GM12878 (cell line): ENCODE measurements at regions not wholly inside any gene's neighbourhood (a gene's known extent, or its start where the extent isn't known, plus 50 kb on each side); places are given as distances from the start of the nearest gene placed in this dataset.

Source experiments
- CBX5 ChIP-seq: sonication (generic); IDR thresholded peaks from 2 replicates; pipeline ENCODE4 v1.6.1; 2016; ENCODE audit warnings: low read depth, moderate library complexity, mild to moderate bottlenecking, inconsistent platforms
- CHD1 ChIP-seq: IDR thresholded peaks from 2 replicates; pipeline ENCODE4 v1.6.1; 2012; ENCODE audit warnings: low read depth, low read length, improper control_type of control experiment
- EP300 ChIP-seq, 2 experiments: fragments of 150-350 bp in 1 of 2; IDR thresholded peaks; 2 replicates each; pipeline ENCODE4 v1.6.1; 2011 to 2012; ENCODE audit warnings: low read depth in 2 of 2, low read length in 2 of 2, borderline replicate concordance in 1 of 2, improper control_type of control experiment in 1 of 2, inconsistent platforms in 1 of 2; ENCODE audit not compliant: control insufficient read depth in 1 of 2
- FOXK2 ChIP-seq: fragments of 450-650 bp; IDR thresholded peaks from 2 replicates; pipeline ENCODE4 v1.6.1; 2017; ENCODE audit warnings: mild to moderate bottlenecking, moderate library complexity
- NFIC ChIP-seq: IDR thresholded peaks from 2 replicates; pipeline ENCODE4 v1.6.1; 2012; ENCODE audit warnings: low read depth, mild to moderate bottlenecking, inconsistent platforms, low read length, moderate library complexity
- POLR2A ChIP-seq: IDR thresholded peaks from 2 replicates; pipeline ENCODE4 v1.6.1; 2011; ENCODE audit warnings: low read depth, mild to moderate bottlenecking, low read length
- SRF ChIP-seq, 2 experiments: IDR thresholded peaks; 2 replicates each; pipeline ENCODE4 v1.6.1; 2011; ENCODE audit warnings: low read depth in 2 of 2, low read length in 2 of 2, mild to moderate bottlenecking in 1 of 2, moderate library complexity in 1 of 2
- TBL1XR1 ChIP-seq: IDR thresholded peaks from 2 replicates; pipeline ENCODE4 v1.6.1; 2012; ENCODE audit warnings: low read depth, low read length, improper control_type of control experiment
- YBX1 ChIP-seq: fragments of 450-650 bp; IDR thresholded peaks from 2 replicates; pipeline ENCODE4 v1.6.1; 2016; ENCODE audit warnings: antibody characterized with exemption
- TF ChIP-seq, protein P1 (sequence below), 3 experiments: IDR thresholded peaks in 2 of 3; conservative IDR thresholded peaks in 1 of 3; 2 replicates each; pipeline ENCODE4 v1.5.1; 2011; ENCODE audit warnings: low read depth in 3 of 3, low read length in 3 of 3, mild to moderate bottlenecking in 3 of 3, control low read depth in 2 of 3, moderate library complexity in 2 of 3, inconsistent platforms in 1 of 3, mixed read lengths in 1 of 3; ENCODE audit not compliant: control insufficient read depth in 2 of 3, insufficient read depth in 1 of 3; ENCODE audit errors: extremely low read depth in 1 of 3

DNA sequence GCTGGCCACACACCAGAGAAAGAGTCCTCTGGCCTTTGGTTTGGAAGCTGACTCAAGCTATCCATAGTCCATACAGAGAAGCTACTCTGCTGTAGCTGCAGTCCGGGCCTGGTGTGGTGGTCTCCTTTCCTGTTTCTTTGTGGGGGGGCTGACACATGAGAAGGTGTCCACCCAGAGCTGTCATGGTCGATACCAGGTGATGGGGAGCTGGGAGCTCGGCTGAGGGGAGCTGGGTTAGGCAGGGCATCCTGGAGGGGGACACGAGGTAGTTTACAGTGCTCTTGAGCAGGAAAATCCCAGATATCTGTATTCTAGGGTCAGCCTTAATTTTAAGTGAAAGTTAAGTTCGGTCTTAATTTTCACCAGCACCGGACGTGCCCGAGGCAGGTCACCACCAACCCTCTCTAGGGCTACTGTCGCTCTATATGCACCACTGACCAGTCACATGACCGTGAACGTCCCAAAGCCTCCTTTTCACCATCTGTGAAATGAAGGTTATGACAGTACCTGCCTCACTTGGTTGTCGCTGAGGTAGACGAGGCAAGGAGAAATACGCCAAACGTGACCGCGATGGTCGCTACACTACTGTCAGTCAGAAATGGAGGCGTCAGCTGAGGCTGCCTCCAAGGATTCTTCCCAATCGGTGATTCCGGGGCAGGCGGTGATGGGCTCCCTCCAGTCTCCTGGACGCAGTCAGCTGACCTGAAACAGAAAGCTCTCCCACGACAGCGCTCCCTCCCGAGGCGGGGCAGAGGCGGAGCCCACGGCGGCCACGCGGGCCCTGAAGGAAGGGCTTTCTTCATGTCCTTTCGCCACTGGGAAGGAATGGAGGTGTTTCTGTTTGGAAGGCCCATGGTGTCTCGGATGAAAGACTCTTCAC is 69.4 kb upstream of the SHH start:
- TF ChIP-seq CBX5: no peak
- TF ChIP-seq, protein P1, sequence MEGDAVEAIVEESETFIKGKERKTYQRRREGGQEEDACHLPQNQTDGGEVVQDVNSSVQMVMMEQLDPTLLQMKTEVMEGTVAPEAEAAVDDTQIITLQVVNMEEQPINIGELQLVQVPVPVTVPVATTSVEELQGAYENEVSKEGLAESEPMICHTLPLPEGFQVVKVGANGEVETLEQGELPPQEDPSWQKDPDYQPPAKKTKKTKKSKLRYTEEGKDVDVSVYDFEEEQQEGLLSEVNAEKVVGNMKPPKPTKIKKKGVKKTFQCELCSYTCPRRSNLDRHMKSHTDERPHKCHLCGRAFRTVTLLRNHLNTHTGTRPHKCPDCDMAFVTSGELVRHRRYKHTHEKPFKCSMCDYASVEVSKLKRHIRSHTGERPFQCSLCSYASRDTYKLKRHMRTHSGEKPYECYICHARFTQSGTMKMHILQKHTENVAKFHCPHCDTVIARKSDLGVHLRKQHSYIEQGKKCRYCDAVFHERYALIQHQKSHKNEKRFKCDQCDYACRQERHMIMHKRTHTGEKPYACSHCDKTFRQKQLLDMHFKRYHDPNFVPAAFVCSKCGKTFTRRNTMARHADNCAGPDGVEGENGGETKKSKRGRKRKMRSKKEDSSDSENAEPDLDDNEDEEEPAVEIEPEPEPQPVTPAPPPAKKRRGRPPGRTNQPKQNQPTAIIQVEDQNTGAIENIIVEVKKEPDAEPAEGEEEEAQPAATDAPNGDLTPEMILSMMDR (IDR thresholded peaks at IDR 0.05 in 2 of 3, conservative IDR thresholded peaks at IDR 0.05 in 1 of 3; ENCODE audit: control insufficient read depth in 2 of 3, extremely low read depth in 1 of 3, insufficient read depth in 1 of 3, low read depth in 3 of 3, low read length in 3 of 3): no peak
- no peak for TF ChIP-seq TBL1XR1
- no peak for TF ChIP-seq YBX1
- no peak for TF ChIP-seq CHD1
- no peak for TF ChIP-seq EP300 (IDR thresholded peaks at IDR 0.05; ENCODE audit: borderline replicate concordance in 1 of 2, control insufficient read depth in 1 of 2, low read depth in 2 of 2, low read length in 2 of 2)
- TF ChIP-seq FOXK2: no peak
- no peak for TF ChIP-seq SRF (IDR thresholded peaks at IDR 0.05; ENCODE audit: low read depth in 2 of 2, low read length in 2 of 2)
- no peak for TF ChIP-seq NFIC
- no peak for TF ChIP-seq POLR2A
